ENCODE measurements at regions not wholly inside any gene's neighbourhood (a gene's known extent, or its start where the extent isn't known, plus 50 kb on each side); places are given as distances from the start of the nearest gene placed in this dataset.

- TF ChIP-seq RAD21 (IDR thresholded peaks at IDR 0.05) (no peak), SP1 (IDR thresholded peaks at IDR 0.05) (no peak), FOXA1 (IDR thresholded peaks at IDR 0.05) (no peak), CTCF (IDR thresholded peaks at IDR 0.05; ENCODE audit: low read depth, low read length, missing input control) (no peak), GABPA (IDR thresholded peaks at IDR 0.05 in 1 of 2, conservative IDR thresholded peaks at IDR 0.05 in 1 of 2) (no peak), MAX (IDR thresholded peaks at IDR 0.05) (no peak), ATF3 (IDR thresholded peaks at IDR 0.05) (no peak), TAF1 (conservative IDR thresholded peaks at IDR 0.05) (no peak), HNF4G (IDR thresholded peaks at IDR 0.05) (no peak), NR2F2 (IDR thresholded peaks at IDR 0.05) (no peak)
These were observed 373.7 kb downstream of the NAF1 start for GRCh38 chr4:162793004-162793403.

Measured in liver (tissue), 3 donors.